HG03103 (cell line): ENCODE measurements at regions not wholly inside any gene's neighbourhood (a gene's known extent, or its start where the extent isn't known, plus 50 kb on each side); places are given as distances from the start of the nearest gene placed in this dataset.

Experiments used
- ATAC-seq: cut with Tn5 transposase; IDR thresholded peaks from one replicate; pipeline ENCODE4 v1.9.1; 2021; ENCODE audit warnings: low read depth; ENCODE audit not compliant: unreplicated experiment

DNA sequence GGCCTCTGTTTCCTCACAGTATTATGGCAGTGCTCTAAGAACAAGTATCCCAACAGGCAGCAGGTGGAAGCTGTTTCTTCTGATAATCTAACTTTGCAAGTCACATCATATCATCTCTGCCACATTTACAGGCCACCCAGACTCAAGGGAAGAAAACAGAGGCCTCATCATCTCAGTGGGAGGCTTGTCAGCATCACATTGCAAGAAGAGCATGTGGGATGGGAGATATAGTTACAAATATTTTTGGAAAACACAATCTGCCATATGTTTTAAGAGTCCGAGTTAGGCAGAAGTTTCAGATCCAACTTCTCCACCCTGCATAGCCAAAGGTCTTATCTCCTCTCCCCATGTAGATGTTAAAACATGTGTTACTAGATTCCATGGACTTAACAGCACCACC lies 130.4 kb upstream of the PDE1C start:
- ATAC-seq: no peak

DNA sequence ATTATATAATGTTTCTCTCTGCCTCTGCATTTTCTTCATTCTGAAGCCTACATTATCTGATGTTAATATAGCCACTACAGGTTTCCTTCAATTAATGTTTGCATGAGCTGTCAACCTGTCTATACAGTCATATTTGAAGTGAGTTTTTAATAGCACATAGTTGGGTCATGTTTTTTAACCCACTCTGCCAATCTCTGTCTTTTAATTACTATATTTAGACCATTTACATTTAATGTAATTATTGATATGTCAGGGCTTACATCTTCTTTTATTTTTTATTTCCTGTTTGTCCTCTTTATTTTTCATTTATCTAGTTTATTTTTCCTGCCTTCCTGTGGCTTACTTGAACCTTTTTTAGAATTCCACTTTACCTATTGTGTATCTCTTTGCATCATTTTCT lies 124.3 kb upstream of the PDE1C start:
- no peak for ATAC-seq

DNA sequence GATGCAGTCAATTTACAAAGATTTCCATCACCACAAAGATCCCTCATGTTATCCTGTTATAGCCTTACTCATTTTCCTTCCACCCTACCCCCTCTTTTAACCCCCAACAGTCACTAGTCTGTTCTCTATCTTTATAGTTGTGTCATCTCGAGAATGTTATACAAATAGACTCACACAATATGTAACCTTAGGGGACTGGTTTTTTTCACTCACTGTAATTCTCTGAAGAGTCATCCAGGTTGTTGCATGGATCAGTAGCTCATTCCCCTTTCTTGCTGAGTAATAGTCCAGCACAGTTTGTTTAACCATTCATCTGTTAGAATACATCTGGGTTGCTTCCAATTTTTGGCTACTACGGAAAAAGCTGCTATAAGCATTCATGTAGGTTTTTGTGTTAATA lies 121.1 kb upstream of the PDE1C start:
- no peak for ATAC-seq

DNA sequence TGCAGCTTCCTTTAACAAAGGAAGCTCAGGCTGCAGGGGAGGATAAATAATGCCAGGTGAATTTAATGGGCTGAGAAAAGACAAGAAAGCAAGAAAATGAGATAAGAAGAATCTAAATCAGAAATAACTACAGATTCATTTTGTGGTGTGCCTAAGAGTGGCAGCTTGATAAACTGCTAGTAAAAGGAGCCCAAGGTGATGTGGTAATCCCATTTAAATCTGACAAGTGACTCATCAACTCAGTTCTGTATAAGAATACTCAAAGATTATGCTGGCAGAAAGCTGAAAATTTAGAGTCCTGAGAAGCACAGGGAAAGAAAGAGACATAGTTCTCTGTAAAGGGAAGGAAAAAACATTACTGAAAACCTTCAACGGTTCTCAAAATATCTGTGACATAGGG lies 109.4 kb upstream of the PDE1C start:
- no peak for ATAC-seq

DNA sequence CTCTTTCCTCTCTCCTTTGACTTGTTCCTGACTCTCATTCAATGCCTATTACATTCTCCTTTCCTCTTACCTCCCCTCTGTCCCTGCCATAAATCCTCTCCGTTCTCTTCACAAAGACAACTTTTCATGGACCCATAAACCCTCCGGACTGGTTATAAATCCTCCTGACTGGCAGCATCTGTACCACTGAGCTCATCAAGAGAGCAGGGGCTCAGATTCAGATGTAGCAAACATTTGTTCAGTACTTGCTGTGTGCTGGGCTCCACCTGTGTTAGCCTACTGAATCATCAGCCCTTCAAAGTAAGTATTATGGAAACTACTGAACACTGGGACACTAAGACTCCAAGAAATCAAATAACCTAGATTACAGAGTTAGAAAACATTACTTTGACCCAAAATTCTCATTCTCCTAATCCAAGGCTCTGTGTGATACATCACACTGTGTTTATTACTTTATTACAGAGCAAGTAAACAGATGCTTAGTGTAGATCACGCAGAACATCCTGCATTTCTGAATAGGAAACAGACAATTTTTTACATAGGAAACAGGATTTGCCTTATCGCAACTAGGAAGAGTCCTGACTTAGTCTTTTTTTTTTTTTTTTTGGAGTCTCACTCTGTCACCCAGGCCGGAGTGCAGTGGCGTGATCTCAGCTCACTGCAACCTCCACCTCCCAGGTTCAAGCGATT lies 108.6 kb upstream of the PDE1C start:
- no peak for ATAC-seq

DNA sequence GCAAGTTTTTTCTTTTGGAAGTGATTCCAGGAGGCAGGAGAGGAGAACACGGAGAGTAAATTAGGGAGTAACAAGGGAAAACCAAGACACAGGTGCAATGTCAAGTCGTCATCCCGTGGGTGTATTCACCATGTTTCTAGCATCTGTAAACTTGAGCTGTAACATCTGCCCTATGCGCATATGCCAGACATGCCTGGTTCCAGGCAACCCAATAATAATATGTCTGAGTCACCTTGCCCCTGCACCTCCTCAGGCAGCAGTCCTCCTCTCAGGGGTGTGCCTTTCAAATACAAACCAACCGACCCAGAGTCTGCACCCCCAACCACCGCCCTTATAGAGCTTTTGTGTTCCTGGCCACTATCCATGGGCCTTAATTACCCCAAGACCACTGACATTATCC lies 107.0 kb upstream of the PDE1C start:
- no peak for ATAC-seq

DNA sequence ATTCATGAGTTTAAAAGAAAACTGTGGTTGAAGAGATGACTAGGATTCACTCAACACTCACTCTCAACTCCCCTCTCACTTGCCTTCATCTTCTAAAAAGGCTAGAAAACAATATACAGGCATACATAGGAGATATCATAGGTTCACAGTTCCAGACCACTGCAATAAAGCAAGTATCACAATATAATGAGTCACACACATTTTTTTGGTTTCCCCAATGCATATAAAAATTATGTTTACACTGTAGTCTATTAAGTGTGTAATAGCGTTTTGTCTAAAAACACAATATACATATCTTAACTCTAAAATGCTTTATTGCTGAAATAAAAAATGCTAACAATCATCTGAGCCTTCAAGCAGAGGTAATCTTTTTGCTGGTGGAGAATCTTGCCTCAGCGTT lies 104.9 kb upstream of the PDE1C start:
- ATAC-seq: no peak

DNA sequence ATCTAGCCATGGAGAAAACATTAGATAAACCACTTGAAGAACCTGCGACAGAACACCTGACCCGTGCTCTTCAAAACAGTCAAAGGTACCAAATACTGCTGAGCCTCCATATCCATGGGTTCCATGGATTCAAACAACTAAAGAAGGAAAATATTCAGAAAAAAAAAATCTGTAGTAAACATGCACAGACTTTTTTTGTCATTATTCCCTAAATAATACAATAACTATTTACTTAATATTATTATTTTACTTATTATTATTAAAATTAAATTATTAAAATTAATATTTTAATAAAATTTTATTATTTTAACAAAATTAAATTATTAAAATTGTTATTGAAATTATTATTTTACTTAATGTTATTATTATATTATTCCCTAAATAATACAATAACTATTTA lies 101.0 kb upstream of the PDE1C start:
- ATAC-seq: no peak

DNA sequence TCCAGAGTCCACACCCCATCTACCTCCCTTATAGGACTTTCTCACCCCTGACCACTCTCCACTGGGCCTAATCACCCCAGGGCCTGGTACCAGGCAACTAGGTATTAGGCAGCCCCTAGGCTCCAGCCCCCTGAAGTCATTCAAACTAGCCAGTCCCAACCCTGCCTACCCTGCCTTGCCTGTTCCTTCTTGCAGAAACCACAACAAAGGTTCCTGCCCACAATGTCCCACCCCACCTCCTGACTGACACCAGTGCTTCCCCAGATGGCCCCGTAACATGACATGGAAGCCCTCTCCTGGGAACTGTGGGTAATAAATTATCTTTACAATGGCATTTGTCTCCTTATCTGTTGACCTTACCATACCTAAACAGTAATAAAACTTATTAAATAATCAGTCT lies 100.6 kb upstream of the PDE1C start:
- no peak for ATAC-seq

DNA sequence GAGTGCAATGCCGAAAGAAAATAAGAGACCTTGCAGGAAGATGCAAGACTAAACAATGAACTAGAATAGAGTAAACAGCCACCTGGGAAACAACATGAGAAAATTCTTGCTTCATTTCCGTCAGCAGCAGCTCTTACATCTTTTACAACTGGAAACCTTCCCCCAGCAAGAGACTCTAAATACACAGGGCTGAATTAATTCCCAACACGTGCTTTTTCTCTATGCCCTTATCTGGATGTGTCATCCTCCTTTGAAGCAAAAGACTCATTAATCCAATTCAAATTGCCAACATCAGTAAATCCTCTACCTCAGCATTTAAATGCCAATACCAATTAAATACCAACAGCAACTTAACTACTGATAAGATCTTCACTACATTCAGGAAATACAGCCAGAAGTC lies 99.0 kb upstream of the PDE1C start:
- ATAC-seq: no peak

DNA sequence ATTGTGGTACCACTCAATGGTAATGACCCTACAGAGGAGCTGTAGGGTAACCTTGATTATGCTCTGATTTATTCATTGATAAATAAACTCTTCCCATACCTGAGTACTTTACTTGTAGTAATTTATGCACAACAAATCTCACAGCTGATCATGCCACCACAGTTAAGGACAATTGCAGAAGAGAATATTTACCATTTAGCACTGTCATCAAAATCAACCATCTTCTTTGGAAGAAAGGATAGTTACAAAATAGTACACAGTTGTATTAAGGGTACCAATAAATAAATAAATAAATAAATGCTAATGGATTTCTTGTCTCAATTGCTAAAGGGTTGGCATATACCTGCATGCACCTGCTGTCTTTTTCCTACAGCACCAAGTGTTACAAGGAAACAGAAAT lies 97.6 kb upstream of the PDE1C start:
- no peak for ATAC-seq

DNA sequence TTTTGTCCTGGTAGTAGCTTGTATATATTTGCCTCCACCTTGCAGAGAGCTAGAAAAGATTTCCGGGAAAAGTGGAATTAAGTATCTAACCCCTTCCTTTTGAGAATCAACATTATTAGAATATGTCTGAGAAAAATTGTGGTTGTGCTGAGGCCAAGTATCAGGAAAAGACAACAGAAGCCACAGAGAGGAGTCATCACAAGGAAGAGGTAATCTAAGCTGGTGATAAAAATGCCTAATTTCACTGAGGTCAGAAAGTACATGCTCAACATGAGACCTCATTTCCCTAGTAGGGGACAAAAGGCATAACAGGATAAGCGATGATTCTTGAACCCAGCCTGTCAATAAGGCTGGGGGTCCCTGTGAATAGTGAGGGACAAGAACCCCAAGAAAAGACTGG lies 97.0 kb upstream of the PDE1C start:
- no peak for ATAC-seq

DNA sequence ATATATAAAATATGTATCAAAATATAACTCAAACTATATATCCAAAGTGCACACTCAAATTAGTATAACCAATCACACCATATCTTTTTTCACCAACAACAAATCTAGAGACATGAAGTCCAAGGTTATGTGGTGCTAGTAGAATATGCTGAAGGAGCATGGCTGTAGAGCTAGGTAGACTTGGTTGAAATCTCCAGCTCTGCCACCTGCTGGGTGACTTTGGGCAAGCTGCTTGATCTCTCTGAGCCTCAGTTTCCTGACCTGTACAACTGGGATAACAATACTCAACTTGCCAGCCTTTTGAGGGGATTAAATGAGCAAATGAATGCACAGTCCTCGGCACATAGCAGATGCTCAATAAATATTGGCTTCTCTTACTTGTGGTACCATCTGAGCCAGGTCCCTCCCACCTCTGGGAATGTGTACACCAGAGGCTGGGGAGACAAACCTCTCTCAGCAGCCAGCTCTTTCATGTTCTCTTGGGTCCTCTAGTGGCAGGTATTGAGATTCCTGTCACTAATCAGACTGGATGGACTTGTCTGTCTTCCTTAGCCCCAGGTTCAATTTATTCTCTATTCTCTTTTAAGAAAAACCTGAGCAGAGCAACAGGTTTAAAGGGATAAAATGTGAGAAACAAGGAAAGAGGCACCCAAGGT lies 94.3 kb upstream of the PDE1C start:
- ATAC-seq: no peak

DNA sequence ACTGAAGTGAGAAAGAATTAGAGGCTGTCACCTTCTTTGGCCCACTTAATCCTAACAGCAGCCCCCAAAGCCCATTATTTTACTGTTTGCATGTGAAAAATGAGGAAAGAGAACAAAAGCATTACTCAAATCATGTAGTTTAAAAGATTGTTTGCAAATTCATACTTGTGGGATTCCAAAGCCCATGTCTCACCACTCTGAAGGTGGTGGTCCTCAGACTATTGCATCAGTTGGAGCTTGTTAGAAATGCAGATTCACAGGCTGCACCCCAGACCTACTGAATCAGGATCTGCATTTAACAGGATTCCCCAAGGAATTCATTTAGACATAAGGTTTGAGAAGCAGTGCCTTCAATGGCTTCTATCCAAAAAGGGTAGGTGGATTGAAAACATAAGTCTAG lies 93.7 kb upstream of the PDE1C start:
- no peak for ATAC-seq

DNA sequence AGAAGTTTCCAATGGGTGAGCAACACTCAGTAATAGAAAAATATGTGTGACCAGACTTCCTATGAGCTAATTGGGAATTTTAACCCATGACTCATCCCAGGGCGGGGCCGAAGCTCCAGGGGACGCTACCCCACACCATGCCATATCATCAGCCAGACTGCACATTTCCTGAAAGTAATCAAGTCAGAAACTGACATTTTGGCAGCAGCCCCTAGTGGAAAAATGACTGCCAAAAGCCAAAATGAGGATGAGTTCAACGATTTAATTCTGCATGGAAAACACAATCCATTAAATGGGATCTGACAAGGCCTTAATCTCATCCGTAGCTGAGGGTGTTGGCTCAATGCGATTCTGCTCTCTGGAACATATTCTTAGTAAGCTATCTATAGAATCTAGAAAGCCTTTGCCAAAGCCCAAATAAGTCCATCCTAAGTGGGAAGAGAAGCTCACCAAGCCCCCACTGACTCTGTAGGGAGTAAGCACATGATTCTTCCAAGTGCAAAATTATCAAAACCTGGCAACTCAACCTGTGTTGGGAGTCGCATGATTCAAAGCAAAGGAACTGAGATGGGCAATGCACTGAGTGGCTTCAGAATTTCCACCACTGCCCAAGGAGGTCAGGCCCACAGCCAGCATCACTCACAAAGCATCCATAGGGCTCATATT lies 93.1 kb upstream of the PDE1C start:
- no peak for ATAC-seq

DNA sequence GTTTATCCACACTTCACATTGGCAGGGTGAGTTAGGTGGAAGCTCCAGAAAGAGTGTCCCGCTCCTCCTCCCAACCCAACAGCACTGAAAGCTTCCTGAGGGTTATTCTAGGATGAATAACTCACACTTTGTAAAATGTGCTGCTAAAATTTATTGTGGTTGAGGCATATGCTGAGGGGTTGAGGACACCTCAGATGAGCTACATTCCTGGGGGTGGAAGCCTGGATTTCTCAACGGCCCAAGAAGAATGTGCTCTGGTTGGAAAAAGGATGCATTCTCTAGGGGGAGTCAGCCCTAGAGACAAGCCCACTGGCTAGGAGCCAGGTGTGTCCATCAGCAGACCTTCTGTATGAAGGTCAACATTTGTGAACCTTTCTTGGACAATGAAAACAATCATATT lies 91.5 kb upstream of the PDE1C start:
- ATAC-seq: no peak

DNA sequence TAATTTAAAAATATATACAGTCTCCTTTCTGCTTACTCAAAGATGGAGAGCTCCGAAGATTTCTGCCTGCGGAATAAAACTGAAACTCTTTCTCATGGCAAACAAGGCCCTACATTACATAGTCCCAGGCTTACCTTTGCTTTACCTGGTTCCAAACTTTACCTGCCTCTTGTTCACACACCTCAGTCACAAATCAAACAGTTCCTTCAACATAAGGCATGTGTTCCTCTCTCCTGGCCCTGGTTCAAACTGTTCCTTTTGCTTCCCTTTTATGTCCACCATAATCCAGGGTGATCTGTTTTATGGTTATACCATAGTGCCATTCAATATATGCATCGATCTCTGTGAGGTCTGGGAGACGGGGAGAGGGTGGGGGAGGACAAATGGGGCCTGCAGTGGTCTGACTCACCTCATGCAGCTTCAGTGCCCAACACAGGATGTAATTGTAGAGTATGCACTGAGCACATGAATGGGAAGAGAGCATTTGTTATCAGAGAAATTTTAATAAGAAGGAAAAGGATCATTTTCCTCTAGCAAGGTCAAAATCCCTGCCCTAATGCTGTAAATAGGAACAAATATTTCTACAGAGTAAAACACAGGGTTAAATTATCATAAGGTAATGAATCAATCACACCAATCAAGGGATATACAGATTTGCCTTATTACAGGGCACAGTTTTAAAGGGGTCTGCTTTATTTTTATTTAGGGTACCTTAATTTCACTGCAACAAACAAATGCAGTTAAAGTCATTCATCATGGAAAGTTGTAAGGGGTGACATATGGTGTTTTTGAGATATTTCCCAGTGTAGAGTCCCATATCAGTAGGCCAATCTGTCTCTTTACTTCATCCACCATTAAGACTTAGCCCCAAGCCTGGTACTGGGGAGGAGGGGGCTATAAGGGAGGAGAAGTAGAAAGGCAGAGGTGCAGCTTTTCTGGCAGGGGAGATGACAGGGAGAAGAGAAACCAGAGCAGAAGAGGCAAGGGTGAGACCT lies 88.8 kb upstream of the PDE1C start:
- ATAC-seq: no peak

DNA sequence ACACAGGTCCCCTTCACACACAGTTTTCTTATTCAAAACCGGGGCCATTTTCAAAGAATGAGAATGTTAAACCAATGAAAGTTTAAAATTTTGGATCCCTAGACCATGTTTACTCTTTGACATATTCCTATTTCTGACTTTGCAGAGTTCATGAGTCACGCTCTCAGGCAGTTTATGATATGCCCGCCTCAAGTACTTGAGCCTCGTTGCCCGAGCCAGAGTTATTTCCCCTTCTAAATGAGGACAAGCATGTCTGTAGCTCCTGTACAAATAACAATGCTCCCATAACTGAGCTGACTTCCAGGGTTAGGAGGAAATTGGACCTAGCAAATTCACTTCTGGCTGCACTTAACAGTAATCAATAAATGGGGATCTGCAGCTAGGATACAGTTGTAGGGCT lies 87.9 kb upstream of the PDE1C start:
- no peak for ATAC-seq

DNA sequence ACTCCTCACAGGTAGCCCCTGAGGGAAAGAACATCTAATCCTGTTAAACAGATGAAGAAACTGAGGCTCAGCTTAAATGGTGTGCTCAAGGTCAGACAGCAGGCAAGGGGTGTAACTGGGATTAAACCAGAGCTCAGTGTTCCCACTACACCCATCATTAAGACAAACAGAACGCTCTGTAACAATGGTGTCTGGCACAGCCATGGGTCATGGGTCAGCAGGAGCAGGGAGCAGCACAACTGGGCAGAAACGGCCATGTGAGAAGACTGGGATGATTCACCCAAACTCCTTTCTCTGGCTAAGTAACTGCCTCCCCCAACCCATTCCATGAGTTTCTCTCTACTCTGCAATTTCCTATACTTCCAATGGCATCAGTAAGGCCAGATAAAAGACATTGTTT lies 85.5 kb upstream of the PDE1C start:
- ATAC-seq: no peak

DNA sequence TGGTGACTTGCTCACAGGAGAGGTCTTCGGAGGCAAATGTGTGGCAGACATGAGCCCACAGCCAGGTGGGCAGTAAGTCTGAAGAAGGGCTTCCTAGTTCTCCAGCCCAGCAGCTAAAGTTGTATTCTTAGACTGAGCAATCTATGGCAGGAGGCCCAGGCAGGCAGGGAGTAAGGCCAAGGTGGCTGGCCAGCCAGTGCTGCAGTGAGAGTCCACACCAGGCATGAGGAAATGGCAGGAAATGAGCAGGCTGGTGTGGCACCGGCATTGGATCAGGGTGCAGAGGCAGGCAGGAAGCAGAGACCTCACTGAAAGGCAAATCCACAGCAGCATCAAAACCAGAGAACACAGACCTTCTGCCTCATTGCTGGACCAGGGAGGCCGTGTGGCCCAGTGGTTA lies 84.6 kb upstream of the PDE1C start:
- no peak for ATAC-seq

DNA sequence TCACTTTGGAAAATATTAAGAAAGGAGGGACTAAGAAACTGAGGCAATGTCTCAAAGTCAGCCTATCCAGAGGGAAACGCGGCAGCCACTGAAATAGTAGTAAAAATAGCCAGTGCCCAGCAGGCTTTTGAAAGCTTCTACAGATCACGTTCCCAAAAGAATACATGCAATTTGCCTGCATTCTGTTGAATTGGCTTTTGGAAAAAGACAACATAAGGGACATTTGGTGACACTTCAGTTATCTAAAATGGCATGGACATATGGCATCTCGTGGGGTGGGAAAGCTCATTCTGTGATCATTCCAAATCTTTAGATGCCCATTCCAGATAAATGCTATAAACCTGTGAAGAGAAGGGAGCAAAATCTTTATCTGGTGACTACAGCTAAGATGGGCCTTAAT lies 82.8 kb upstream of the PDE1C start:
- ATAC-seq: no peak
